Activated B cell treated with CpG ODN at 0.5 μM for 24 hours (primary cell): ENCODE measurements at regions not wholly inside any gene's neighbourhood (a gene's known extent, or its start where the extent isn't known, plus 50 kb on each side); places are given as distances from the start of the nearest gene placed in this dataset.

Experiments used
- ATAC-seq: fragments of 200-7000 bp; cut with Tn5 transposase; one replicate; pipeline ENCODE4 v1.10.0; 2021; ENCODE audit warnings: low read depth, mild to moderate bottlenecking, moderate library complexity
- CTCF ChIA-PET: fragments of 350-600 bp; sonication (Branson Sonifier 250); formaldehyde crosslinking; loops from one replicate; lab custom pipeline; 2021; ENCODE audit warnings: antibody characterized with exemption; lab: Charles Lee
- POLR2A ChIA-PET: fragments of 350-600 bp; sonication (Branson Sonifier 250); formaldehyde crosslinking; loops from one replicate; lab custom pipeline; 2021; ENCODE audit warnings: antibody characterized with exemption; lab: Charles Lee
- DNase-seq: peaks from one replicate; pipeline ENCODE4 v3.0.0; 2022
- H3K27ac Mint-ChIP-seq: one replicate; pipeline ENCODE4 v1.8.0; 2020; ENCODE audit warnings: mixed read lengths
- H3K27me3 Mint-ChIP-seq: one replicate; pipeline ENCODE4 v1.8.0; 2021; ENCODE audit warnings: mixed read lengths
- H3K36me3 Mint-ChIP-seq: one replicate; pipeline ENCODE4 v1.8.0; 2021; ENCODE audit warnings: low read depth, mixed read lengths
- H3K4me1 Mint-ChIP-seq: one replicate; pipeline ENCODE4 v1.8.0; 2021; ENCODE audit warnings: mixed read lengths
- H3K4me3 Mint-ChIP-seq: one replicate; pipeline ENCODE4 v1.8.0; 2020; ENCODE audit warnings: mild to moderate bottlenecking, mixed read lengths
- H3K9me3 Mint-ChIP-seq: one replicate; pipeline ENCODE4 v1.8.0; 2020; ENCODE audit warnings: mixed read lengths
- intact Hi-C: fragments of 100-400 bp; cut with micrococcal nuclease; formaldehyde crosslinking; loops from one replicate; pipeline ENCODE4 v1.15.1; 2024
- TF ChIP-seq, protein P1 (sequence below): fragments of 200-600 bp; IDR thresholded peaks from one replicate; pipeline ENCODE4 v1.8.0; 2022; ENCODE audit warnings: antibody characterized with exemption, mild to moderate bottlenecking

DNA sequence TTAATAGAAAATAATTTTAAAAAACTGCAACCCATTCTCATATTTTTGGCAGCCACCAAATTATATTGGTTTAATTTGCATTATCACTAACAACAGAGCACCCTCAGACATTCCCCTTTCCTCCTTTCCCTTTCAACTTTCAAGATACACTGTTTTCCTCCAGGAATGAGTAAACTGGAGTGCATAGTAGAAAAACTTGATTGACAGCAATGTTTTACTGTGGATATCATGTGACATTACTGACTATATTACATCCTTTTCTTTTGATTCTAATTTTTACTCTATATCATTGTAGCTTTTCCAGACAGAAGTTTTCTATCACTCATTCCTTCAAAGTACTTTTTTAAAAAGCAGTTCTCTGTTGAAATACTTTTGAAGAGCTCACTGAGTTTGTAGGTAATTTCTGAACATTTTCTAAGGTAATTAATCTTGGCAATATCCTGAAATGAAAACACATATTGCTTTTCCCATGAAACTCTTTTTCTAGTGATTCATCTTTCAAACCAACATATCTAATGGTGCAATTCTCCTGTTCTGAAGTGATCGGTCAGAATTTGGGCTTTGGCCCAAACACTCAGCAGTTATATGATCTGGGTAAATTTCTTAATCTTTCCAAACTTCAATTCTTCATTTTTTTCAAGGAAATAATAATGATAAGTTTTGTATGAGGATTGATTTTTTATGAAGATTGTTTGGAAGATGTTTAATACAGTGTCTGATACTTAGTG, 920.4 kb upstream of the EPHA5 start:
- H3K36me3 Mint-ChIP-seq: no peaks in the 10 kb centered on the region

DNA sequence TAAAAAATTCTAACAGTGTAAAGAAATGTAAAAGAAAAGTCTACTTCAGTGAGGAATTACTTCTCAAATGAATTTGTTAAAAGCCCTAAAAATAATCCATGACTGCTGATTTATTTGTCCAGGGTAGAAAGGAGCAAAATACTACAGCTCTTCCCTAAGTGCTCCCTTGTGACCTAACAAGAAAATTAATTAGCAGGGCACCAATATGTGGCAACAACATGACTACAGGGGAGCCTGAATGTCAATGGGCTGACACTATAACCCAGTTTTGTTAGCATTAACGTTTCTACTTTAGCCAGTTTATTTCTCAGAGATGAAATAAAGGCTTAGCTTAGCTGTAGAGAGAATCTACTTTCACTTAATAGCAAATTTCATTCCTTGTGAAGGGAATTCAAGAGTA, 918.9 kb upstream of the EPHA5 start:
- Mint-ChIP-seq H3K9me3 (peaks cover 3% of the 10 kb centered on the region), H3K27me3 (no peaks in the 10 kb centered on the region), H3K27ac (no peak overlapping the region), H3K36me3 (no peaks in the 10 kb centered on the region), H3K4me3 (no peak overlapping the region), H3K4me1 (no peaks in the 10 kb centered on the region)
- ChIA-PET CTCF (no interaction called here), POLR2A (no interaction called here)
- intact Hi-C loops: no loop called here
- DNase-seq: no peak
- no peak for ATAC-seq
- TF ChIP-seq, protein P1, sequence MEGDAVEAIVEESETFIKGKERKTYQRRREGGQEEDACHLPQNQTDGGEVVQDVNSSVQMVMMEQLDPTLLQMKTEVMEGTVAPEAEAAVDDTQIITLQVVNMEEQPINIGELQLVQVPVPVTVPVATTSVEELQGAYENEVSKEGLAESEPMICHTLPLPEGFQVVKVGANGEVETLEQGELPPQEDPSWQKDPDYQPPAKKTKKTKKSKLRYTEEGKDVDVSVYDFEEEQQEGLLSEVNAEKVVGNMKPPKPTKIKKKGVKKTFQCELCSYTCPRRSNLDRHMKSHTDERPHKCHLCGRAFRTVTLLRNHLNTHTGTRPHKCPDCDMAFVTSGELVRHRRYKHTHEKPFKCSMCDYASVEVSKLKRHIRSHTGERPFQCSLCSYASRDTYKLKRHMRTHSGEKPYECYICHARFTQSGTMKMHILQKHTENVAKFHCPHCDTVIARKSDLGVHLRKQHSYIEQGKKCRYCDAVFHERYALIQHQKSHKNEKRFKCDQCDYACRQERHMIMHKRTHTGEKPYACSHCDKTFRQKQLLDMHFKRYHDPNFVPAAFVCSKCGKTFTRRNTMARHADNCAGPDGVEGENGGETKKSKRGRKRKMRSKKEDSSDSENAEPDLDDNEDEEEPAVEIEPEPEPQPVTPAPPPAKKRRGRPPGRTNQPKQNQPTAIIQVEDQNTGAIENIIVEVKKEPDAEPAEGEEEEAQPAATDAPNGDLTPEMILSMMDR: no peak

More for the DNA sequence above, 920.4 kb upstream of the EPHA5 start:
- H3K4me1 Mint-ChIP-seq: no peaks in the 10 kb centered on the region
- ATAC-seq (no peak), DNase-seq (no peak)
- H3K27ac Mint-ChIP-seq: no peak overlapping the region
- no peak overlapping the region for H3K4me3 Mint-ChIP-seq
- ChIA-PET POLR2A (no interaction called here), CTCF (no interaction called here)
- TF ChIP-seq, protein P1: no peak
- H3K27me3 Mint-ChIP-seq: no peaks in the 10 kb centered on the region
- intact Hi-C loops: no loop called here
- peaks cover 3% of the 10 kb centered on the region for H3K9me3 Mint-ChIP-seq

DNA sequence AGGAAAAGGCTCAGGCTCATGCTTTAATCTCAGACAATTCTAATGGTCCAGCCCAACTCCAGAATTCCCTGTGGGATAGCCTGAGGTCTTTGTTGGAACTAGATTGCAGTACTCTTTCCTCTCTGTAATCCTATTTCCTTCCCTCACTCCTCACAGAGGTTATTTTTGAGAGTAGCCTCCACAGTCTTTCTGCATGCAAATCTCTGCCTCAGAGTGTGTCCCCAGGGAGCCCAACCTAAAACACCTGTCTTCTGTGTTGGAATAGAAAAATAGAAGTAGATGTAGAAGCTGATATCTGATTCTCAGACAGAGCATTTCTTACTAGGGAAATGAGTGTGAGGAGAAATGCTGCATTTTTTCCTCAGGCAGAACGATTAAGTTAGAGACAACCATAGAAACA, 915.5 kb upstream of the EPHA5 start:
- Mint-ChIP-seq H3K27me3 (no peaks in the 10 kb centered on the region), H3K27ac (no peak overlapping the region), H3K4me3 (no peak overlapping the region), H3K4me1 (no peaks in the 10 kb centered on the region), H3K36me3 (no peaks in the 10 kb centered on the region), H3K9me3 (no peaks in the 10 kb centered on the region)
- CTCF ChIA-PET: no interaction called here
- no peak for ATAC-seq
- TF ChIP-seq, protein P1: no peak
- DNase-seq: no peak
- intact Hi-C loops: no loop called here
- POLR2A ChIA-PET: no interaction called here

DNA sequence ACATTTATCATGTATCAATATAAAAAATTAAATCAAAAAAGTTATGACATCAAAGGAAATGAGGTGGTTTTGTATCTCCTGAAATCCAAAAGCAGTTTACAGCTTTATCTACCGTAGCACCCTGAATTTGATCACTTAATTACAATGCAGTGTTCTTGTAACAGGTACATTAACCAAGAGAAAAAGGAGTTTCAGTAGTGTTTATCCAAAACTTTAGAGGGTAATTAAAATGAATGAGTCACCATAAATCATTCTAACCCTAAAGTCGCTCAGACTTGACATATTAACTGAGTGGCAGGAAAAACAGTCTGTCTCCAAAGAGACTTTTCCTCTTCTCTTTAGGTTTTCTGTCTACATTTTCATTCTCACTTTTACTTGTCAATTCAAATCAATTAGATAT, 907.6 kb upstream of the EPHA5 start:
- POLR2A ChIA-PET: no interaction called here
- TF ChIP-seq, protein P1: no peak
- Mint-ChIP-seq H3K27me3 (no peaks in the 10 kb centered on the region), H3K4me3 (no peak overlapping the region), H3K4me1 (no peaks in the 10 kb centered on the region), H3K27ac (no peak overlapping the region), H3K9me3 (no peaks in the 10 kb centered on the region), H3K36me3 (no peaks in the 10 kb centered on the region)
- intact Hi-C loops: no loop called here
- CTCF ChIA-PET: no interaction called here
- ATAC-seq (no peak), DNase-seq (no peak)

DNA sequence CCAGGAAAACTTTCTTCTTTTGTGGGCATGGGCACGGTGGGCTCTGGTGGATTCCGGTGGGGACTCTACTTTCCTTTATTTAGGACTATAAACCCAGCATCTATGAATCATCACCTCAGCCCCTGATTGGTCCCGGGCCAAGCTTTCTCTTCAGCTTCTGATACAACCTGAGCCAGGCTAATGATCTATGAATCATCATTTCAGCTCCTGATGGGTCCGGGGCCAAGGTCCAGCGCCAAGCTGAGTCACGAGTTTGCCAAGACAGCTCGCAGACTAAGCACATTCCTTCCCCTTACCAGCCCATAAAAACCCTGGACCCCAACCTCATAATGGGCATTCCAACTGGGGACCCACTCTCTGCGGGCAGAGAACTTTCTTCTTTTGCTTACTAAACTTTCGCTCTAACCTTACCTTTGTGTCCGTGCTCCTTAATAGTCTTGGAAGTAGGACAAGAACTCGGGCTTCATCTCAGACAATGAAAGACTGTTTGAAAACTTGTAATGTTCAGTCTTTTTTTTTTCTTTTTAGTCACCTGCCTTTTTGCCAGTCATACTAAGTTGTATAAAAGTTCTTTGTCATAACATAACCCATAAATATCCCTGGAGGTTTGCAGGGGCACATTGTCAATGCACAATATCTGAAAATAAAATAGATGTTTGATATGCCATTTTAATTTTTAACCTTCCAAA, 904.9 kb upstream of the EPHA5 start:
- H3K36me3 Mint-ChIP-seq: no peaks in the 10 kb centered on the region
- H3K4me3 Mint-ChIP-seq: no peak overlapping the region
- DNase-seq (no peak), ATAC-seq (no peak)
- TF ChIP-seq, protein P1: no peak
- no peak overlapping the region for H3K27ac Mint-ChIP-seq
- H3K4me1 Mint-ChIP-seq: no peaks in the 10 kb centered on the region
- no peaks in the 10 kb centered on the region for H3K9me3 Mint-ChIP-seq
- CTCF ChIA-PET: no interaction called here
- POLR2A ChIA-PET: no interaction called here
- no peaks in the 10 kb centered on the region for H3K27me3 Mint-ChIP-seq
- intact Hi-C loops: no loop called here
